Left ventricle myocardium inferior (tissue), 1 donor: ENCODE measurements at regions not wholly inside any gene's neighbourhood (a gene's known extent, or its start where the extent isn't known, plus 50 kb on each side); places are given as distances from the start of the nearest gene placed in this dataset.

Source experiments
- DNase-seq: peaks from one replicate; pipeline ENCODE4 v3.0.0-alpha.2; 2020
- H3K27ac ChIP-seq: fragments of 200-600 bp; replicated peaks from 2 replicates; pipeline ENCODE4 v1.8.0; 2021
- H3K27me3 ChIP-seq: fragments of 200-600 bp; 2 replicates; pipeline ENCODE4 v1.8.0; 2021; ENCODE audit warnings: low read depth
- H3K36me3 ChIP-seq: fragments of 200-600 bp; 2 replicates; pipeline ENCODE4 v1.8.0; 2021
- H3K4me1 ChIP-seq: fragments of 200-600 bp; 2 replicates; pipeline ENCODE4 v1.8.0; 2021
- H3K4me3 ChIP-seq: fragments of 200-600 bp; 2 replicates; pipeline ENCODE4 v1.8.0; 2021; ENCODE audit warnings: mild to moderate bottlenecking, moderate library complexity
- H3K9me3 ChIP-seq: fragments of 200-600 bp; replicated peaks from 2 replicates; pipeline ENCODE4 v1.8.0; 2021
- intact Hi-C: fragments of 100-400 bp; cut with micrococcal nuclease; formaldehyde crosslinking; loops from one replicate; pipeline ENCODE4 v1.11.0; 2022
- TF ChIP-seq, protein P1 (sequence below): fragments of 200-600 bp; IDR thresholded peaks from 2 replicates; pipeline ENCODE4 v1.8.0; 2021; ENCODE audit warnings: antibody characterized with exemption, mild to moderate bottlenecking, borderline replicate concordance
- donor health status: DM: no; HTN: yes; CAD: no; lungs with severe emphysema.

DNA sequence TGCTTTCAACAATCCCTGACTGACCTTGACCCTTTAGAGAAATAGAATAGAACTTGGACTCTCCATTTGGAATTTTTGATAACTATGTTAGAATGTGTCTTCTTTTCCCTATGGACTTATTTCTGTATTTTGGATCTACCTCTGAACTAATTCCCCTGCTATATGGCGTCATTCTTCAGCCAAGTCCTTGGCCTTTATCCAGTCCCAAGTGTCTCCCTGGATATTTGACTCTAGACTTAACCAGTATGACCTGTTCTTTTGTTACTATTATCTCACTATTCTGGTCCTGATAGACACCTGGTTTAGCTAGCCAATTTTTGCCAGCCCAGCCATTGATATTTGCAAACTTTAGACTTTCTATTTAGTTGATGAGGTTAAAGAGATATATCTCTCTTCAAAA, 186.8 kb downstream of the KCNS3 start:
- H3K36me3 ChIP-seq, result no peaks in the 10 kb centered on the region
- H3K27me3 ChIP-seq, result no peaks in the 10 kb centered on the region
- intact Hi-C loops, result no loop called here
- no peaks in the 10 kb centered on the region for H3K9me3 ChIP-seq
- TF ChIP-seq, protein P1, sequence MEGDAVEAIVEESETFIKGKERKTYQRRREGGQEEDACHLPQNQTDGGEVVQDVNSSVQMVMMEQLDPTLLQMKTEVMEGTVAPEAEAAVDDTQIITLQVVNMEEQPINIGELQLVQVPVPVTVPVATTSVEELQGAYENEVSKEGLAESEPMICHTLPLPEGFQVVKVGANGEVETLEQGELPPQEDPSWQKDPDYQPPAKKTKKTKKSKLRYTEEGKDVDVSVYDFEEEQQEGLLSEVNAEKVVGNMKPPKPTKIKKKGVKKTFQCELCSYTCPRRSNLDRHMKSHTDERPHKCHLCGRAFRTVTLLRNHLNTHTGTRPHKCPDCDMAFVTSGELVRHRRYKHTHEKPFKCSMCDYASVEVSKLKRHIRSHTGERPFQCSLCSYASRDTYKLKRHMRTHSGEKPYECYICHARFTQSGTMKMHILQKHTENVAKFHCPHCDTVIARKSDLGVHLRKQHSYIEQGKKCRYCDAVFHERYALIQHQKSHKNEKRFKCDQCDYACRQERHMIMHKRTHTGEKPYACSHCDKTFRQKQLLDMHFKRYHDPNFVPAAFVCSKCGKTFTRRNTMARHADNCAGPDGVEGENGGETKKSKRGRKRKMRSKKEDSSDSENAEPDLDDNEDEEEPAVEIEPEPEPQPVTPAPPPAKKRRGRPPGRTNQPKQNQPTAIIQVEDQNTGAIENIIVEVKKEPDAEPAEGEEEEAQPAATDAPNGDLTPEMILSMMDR, result no peak
- H3K4me3 ChIP-seq, result no peak overlapping the region
- DNase-seq, result no peak
- peaks cover 35% of the 10 kb centered on the region for H3K4me1 ChIP-seq
- H3K27ac ChIP-seq, result peak overlapping the region; percentile 77

GRCh38 chr2:18063826-18064470, 185.5 kb downstream of the KCNS3 start:
- H3K36me3 ChIP-seq, result no peaks in the 10 kb centered on the region
- TF ChIP-seq, protein P1, result no peak
- H3K9me3 ChIP-seq, result no peaks in the 10 kb centered on the region
- peaks cover 35% of the 10 kb centered on the region for H3K4me1 ChIP-seq
- intact Hi-C loops, result no loop called here
- H3K4me3 ChIP-seq, result no peak overlapping the region
- H3K27ac ChIP-seq, result peak overlapping the region; percentile 77
- DNase-seq, result no peak
- H3K27me3 ChIP-seq, result no peaks in the 10 kb centered on the region

- intact Hi-C loops, result no loop called here
- DNase-seq, result peak; percentile 23
- TF ChIP-seq, protein P1, result no peak
Measured at GRCh38 chr2:18062892-18063291, 184.4 kb downstream of the KCNS3 start.

DNA sequence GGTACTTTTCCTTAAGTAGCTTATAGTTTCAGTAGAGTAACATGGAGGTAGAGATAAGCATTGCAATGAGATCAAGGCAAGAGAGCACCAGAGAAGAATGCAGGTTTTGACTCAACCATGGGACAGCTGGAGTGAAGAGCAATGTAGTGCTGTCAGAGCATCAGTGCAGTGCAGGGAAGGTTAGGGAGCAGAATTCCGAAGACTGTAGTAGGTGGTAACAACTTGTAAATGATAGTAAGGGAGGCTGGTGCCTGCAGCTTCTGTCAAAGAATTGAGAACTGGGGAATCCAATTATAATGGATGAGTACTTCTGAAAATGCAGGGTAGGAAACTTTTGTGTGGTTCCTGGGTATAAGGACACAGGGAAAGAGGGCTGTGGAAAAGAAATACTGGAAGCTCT, 183.2 kb downstream of the KCNS3 start:
- H3K4me1 ChIP-seq, result peaks cover 30% of the 10 kb centered on the region
- H3K27ac ChIP-seq, result no peak overlapping the region
- TF ChIP-seq, protein P1, result no peak
- no peaks in the 10 kb centered on the region for H3K27me3 ChIP-seq
- no peaks in the 10 kb centered on the region for H3K36me3 ChIP-seq
- intact Hi-C loops, result no loop called here
- no peak overlapping the region for H3K4me3 ChIP-seq
- no peaks in the 10 kb centered on the region for H3K9me3 ChIP-seq
- DNase-seq, result no peak

More at GRCh38 chr2:18062892-18063291, 184.4 kb downstream of the KCNS3 start:
- Histone ChIP-seq H3K4me3 (no peak overlapping the region), H3K27ac (peak overlapping the region; percentile 77), H3K27me3 (no peaks in the 10 kb centered on the region), H3K9me3 (no peaks in the 10 kb centered on the region), H3K36me3 (no peaks in the 10 kb centered on the region), H3K4me1 (peaks cover 35% of the 10 kb centered on the region)

- Histone ChIP-seq H3K27ac (no peak overlapping the region), H3K9me3 (no peaks in the 10 kb centered on the region), H3K36me3 (no peaks in the 10 kb centered on the region), H3K4me3 (no peak overlapping the region), H3K4me1 (peaks cover 5% of the 10 kb centered on the region), H3K27me3 (no peaks in the 10 kb centered on the region)
- TF ChIP-seq, protein P1, result no peak
- no peak for DNase-seq
- intact Hi-C loops, result no loop called here
Measured at GRCh38 chr2:18057657-18058056, 179.2 kb downstream of the KCNS3 start.
